Thyroid gland (tissue), 4 donors: ENCODE measurements at regions not wholly inside any gene's neighbourhood (a gene's known extent, or its start where the extent isn't known, plus 50 kb on each side); places are given as distances from the start of the nearest gene placed in this dataset.

Source experiments
- DNase-seq, 2 donors: peaks; one replicate each; pipeline ENCODE4 v3.0.0-alpha.2; 2019
- H3K27ac ChIP-seq, 3 donors: fragments of 200-600 bp; sonication (generic); 1 replicate in 2 of 3; 2 replicates in 1 of 3; pipeline ENCODE4 v1.5.1; 2016 to 2019; ENCODE audit warnings: mild to moderate bottlenecking in 1 of 3, moderate library complexity in 1 of 3
- H3K27me3 ChIP-seq: fragments of 200-600 bp; sonication (generic); one replicate; pipeline ENCODE4 v1.5.1; 2019
- H3K36me3 ChIP-seq, 2 donors: fragments of 200-600 bp; sonication (generic); one replicate each; pipeline ENCODE4 v1.5.1; 2016 to 2019
- H3K4me1 ChIP-seq, 2 donors: fragments of 200-600 bp; sonication (generic); one replicate each; pipeline ENCODE4 v1.5.1; 2017 to 2019
- H3K4me3 ChIP-seq, 3 donors: fragments of 200-600 bp; sonication (generic); replicated peaks in 1 of 3; 1 replicate in 2 of 3; 2 replicates in 1 of 3; pipeline ENCODE4 v1.5.1; 2016; ENCODE audit warnings: mild to moderate bottlenecking in 1 of 3
- H3K9me3 ChIP-seq: fragments of 200-600 bp; sonication (generic); one replicate; pipeline ENCODE4 v1.5.1; 2017
- CTCF ChIP-seq, 6 experiments: fragments of 200-600 bp in 3 of 6; fragments of 450-650 bp in 3 of 6; sonication (generic) in 3 of 6; IDR thresholded peaks; one replicate each; pipeline ENCODE4 v1.5.1; 2016 to 2019; ENCODE audit warnings: antibody characterized with exemption in 6 of 6, mild to moderate bottlenecking in 2 of 6, inconsistent platforms in 1 of 6, moderate library complexity in 1 of 6
- POLR2A ChIP-seq, 2 donors: fragments of 450-650 bp; IDR thresholded peaks; one replicate each; pipeline ENCODE4 v1.6.1; 2017; ENCODE audit warnings: antibody characterized with exemption in 2 of 2, mild to moderate bottlenecking in 2 of 2, moderate library complexity in 1 of 2
- WGBS, 2 donors: methylation state at CpG; one replicate each; pipeline ENCODE4 v1.1.5; 2017; 5-methylcytosine and 5-hydroxymethylcytosine counted together
- intact Hi-C: fragments of 100-400 bp; cut with DNase I; formaldehyde crosslinking; loops from one replicate; pipeline ENCODE4 v1.15.1; 2023

GRCh38 chr5:145101246-145101645, 733.9 kb downstream of the PRELID2 start:
- Histone ChIP-seq H3K9me3 (no peaks in the 10 kb centered on the region), H3K36me3 (no peaks in the 10 kb centered on the region), H3K4me3 (no peak overlapping the region), H3K27ac (no peak overlapping the region), H3K27me3 (no peaks in the 10 kb centered on the region), H3K4me1 (no peaks in the 10 kb centered on the region)
- WGBS, 2 donors = 89 to 95% methylated on average over 3 of the region's 3 CpGs
- no peak for DNase-seq
- TF ChIP-seq CTCF (IDR thresholded peaks at IDR 0.05) = no peak
- TF ChIP-seq POLR2A (IDR thresholded peaks at IDR 0.05) = no peak
- intact Hi-C loops = no loop called here

GRCh38 chr5:145090115-145090514, 745.0 kb downstream of the PRELID2 start:
- no peak overlapping the region for H3K27ac ChIP-seq
- H3K9me3 ChIP-seq = no peaks in the 10 kb centered on the region
- H3K27me3 ChIP-seq = no peaks in the 10 kb centered on the region
- WGBS, 2 donors = 95 to 100% methylated on average over 1 of the region's 1 CpG
- intact Hi-C loops = no loop called here
- TF ChIP-seq CTCF (IDR thresholded peaks at IDR 0.05) (no peak), POLR2A (IDR thresholded peaks at IDR 0.05) (no peak)
- H3K4me3 ChIP-seq = no peak overlapping the region
- no peak for DNase-seq
- H3K36me3 ChIP-seq = no peaks in the 10 kb centered on the region
- H3K4me1 ChIP-seq = no peaks in the 10 kb centered on the region

GRCh38 chr5:145084834-145085233, 750.3 kb downstream of the PRELID2 start:
- WGBS, 2 donors = 92 to 94% methylated on average over 2 of the region's 2 CpGs
- Histone ChIP-seq H3K4me3 (no peak overlapping the region), H3K36me3 (no peaks in the 10 kb centered on the region), H3K27ac (no peak overlapping the region), H3K4me1 (no peaks in the 10 kb centered on the region), H3K27me3 (no peaks in the 10 kb centered on the region), H3K9me3 (no peaks in the 10 kb centered on the region)
- DNase-seq = no peak
- intact Hi-C loops = no loop called here
- no peak for TF ChIP-seq CTCF (IDR thresholded peaks at IDR 0.05)
- TF ChIP-seq POLR2A (IDR thresholded peaks at IDR 0.05) = no peak

- TF ChIP-seq CTCF (IDR thresholded peaks at IDR 0.05) (no peak), POLR2A (IDR thresholded peaks at IDR 0.05) (no peak)
- H3K4me3 ChIP-seq = no peak overlapping the region
- H3K9me3 ChIP-seq = no peaks in the 10 kb centered on the region
- no peak for DNase-seq
- no peaks in the 10 kb centered on the region for H3K4me1 ChIP-seq
- 93 to 95% methylated on average over 4 to 6 of the region's 6 CpGs for WGBS, 2 donors
- no peaks in the 10 kb centered on the region for H3K36me3 ChIP-seq
- intact Hi-C loops = no loop called here
- H3K27me3 ChIP-seq = no peaks in the 10 kb centered on the region
- no peak overlapping the region for H3K27ac ChIP-seq
Observed at GRCh38 chr5:145077028-145077427, 758.1 kb downstream of the PRELID2 start.

- H3K27me3 ChIP-seq = no peaks in the 10 kb centered on the region
- TF ChIP-seq POLR2A (IDR thresholded peaks at IDR 0.05) (no peak), CTCF (IDR thresholded peaks at IDR 0.05) (no peak)
- H3K9me3 ChIP-seq = no peaks in the 10 kb centered on the region
- intact Hi-C loops = no loop called here
- no peaks in the 10 kb centered on the region for H3K36me3 ChIP-seq
- no peak for DNase-seq
- H3K4me1 ChIP-seq = no peaks in the 10 kb centered on the region
- no peak overlapping the region for H3K4me3 ChIP-seq
- no peak overlapping the region for H3K27ac ChIP-seq
Observed at GRCh38 chr5:145076040-145076439, 759.1 kb downstream of the PRELID2 start.
